NOMO-1 treated with dmso at 0.1 percent for 144 hours (cell line): ENCODE measurements at regions not wholly inside any gene's neighbourhood (a gene's known extent, or its start where the extent isn't known, plus 50 kb on each side); places are given as distances from the start of the nearest gene placed in this dataset.
"Not testable (repeated sequence)": the region's sequence is repeated elsewhere in the genome, so short reads cannot be mapped to it uniquely, and the experiment has no call there.

Experiments used
- DNase-seq: peaks from one replicate; lab custom pipeline; 2025; ENCODE audit not compliant: unreplicated experiment; lab: John Stamatoyannopoulos, UW

DNA sequence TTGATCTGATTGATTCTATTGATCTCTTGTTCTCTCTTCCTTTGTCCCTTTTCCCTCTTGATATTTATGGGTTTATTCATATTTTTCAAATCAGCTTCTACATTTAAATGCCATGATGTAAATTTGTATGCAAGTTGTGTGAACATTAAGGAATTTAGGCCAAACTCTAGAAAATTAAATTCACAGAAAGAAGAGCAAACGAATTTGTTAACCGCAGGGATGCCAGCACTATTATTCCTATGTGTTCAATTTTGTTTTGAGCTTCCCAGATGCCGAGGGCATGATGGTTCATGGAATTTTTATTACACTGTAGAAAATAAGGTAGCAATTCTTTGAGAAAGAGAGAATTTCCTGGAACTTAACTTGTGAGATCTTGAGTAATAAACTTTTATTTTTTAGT, 220.9 kb downstream of the BUB3 start:
- DNase-seq, result no peak

DNA sequence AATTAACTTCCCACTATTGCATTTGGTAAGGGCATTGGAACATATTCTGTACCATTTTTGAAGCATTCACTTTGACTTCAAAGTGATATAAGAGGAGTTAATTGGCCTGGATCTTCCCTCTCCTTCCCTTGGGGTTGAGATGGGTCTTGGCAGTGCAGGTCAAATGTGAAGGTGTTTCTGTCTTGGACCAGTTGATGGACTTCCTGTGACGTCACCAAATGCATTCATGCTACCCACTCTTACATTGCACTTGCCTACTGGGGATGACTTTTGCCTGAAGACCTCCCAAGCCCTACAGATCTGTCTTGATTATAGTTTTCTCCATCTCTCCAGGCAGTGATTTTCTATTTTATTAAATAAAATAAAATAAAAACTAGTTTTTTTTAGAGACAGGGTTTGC, 221.5 kb downstream of the BUB3 start:
- no peak for DNase-seq

DNA sequence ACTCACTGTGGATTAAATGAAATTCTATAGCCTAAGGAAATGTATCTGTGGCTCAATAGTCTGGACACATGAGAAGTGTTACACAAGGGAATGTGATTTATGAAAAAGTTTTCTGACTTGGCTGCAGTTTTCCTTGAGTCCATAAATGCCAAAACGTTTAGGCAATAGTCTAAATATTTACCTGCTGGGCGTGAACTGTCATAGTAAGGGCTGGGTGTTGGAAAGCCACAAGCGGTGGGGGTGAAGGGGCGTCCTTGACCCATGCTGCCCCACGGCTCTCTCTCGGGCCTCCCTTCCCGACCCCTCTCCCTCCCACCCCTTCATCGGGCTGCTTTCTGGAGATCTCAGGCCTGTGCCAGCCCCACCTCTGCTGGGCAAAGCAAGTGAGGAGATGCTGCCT, 223.7 kb downstream of the BUB3 start:
- no peak for DNase-seq

DNA sequence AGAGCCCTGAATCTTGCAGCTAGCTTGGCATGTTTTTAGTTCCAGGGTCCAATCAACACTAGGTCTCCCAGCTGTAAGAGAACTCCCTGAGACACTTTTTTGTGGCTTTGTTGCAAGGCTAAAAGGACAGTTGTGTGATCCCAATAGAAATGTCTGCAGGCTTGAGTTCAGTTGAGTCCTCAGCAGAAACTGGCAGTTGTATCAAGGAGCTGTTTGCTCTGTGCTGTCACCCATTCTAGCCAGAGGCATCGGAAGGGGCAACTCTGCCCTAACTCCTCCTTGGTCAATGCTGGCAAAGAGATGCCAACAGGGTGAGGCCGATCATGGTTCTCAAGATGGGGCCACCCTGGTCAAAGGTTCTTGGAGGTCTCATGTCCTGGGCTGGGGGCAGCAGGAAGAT, 224.1 kb downstream of the BUB3 start:
- no peak for DNase-seq

DNA sequence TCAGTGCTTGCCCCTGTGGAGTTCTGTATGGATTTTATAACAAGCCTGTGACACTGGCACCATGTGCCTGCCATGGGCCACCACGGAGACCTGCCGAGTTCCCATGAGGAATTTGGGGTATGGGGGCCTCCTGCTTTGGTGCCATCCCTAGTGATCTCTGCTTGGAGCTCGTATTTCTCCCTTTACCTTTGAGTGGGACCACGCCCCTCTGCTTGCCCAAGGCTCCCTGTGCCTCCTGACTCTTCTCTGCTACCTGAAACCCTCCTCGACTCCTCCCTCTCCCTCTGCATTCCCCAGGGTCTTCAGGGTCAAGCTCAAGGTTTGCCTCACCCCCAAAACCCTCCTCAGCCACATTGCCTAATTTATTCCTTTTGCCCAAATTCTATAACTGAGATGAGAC, 225.0 kb downstream of the BUB3 start:
- no peak for DNase-seq

DNA sequence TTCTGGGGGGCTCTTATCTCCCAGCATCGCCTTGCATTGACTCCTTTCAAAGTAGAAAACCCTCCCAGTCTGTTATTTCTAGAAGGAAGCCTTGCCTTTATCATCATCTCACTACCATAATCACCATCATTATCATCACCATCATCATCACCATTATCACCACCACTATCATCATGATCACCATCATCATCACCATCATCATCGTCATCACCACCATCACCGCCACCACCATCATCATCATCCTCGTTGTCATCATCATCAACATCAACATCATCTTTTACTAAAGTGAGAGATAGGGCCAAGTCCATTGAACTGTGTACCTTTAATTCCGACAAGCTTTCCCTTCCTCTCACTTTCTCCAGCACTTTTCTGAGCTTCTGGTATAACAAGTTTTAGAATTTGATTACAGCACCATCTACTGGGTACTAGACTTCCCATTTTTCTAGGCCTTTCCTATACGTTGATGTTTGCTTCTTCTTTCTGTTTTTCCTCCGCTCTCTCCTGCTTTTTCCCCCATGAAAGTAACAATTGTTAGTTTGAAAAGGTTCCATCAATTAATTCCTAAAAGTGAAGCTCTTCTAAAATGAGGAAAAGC, 226.4 kb downstream of the BUB3 start:
- DNase-seq, result peak; percentile 19

DNA sequence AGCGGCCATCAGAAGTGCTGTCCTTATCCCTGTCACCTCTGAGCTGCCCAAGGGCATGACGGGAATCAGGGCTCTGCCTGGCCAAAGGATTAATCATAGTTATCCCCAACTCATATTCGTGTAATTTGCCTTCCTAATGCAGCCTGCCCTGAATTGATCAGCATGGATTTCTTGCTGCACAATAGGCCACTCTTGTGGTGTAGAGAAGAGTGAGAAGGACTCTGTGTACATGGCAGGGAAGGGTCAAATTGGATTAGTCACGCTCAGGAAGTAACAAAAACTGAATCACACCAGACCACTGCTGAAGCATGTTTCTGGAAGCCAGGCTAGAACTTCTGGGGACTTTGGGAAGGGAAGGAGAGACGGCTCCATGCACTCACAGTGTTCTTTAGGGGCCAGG, 227.0 kb downstream of the BUB3 start:
- DNase-seq, result no peak

DNA sequence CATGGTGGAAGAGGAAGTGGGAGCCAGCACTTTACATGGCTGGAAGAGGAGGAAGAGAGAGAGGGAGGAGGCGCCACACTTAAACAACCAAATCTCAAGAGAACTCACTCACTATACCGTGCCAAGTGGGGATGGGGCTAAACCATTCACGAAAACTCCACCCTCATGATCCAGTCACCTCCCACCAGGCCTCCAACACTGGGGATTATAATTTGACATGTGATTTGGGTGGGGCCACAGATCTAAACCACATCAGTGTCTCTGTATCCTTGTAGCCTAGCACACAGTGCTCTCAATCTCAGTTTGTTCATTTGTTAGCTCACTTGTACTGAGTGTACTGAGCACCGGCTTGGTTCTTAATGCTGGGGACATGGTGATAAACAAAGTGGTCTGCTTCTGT, 228.3 kb downstream of the BUB3 start:
- no peak for DNase-seq

DNA sequence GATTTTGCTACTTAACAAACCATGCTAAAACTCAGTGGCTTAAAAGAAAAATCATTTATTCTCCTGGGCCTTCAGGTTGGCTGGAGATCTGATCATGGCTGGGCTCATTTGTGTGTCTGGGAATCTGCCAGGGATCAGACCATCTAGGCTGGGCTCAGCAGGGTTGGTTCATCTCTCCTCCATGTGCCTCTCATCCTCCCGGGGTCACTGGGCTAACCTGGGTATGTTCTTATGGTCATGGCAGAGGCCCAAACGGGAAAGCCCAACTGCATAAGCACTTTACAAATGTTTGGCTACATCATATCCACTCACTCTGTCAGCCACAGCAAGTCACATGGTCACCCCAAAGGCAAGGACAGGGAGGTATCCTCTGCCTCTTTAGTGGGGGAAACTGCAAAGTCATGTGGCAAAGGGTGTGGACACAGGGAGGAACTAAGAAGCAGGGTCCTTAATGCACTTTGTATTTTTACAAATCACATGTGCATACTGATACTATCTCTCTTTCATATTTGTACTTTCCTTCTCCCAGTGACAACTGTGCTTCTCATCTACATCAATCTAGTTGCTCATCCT, 231.4 kb downstream of the BUB3 start:
- DNase-seq, result peak; percentile 30

DNA sequence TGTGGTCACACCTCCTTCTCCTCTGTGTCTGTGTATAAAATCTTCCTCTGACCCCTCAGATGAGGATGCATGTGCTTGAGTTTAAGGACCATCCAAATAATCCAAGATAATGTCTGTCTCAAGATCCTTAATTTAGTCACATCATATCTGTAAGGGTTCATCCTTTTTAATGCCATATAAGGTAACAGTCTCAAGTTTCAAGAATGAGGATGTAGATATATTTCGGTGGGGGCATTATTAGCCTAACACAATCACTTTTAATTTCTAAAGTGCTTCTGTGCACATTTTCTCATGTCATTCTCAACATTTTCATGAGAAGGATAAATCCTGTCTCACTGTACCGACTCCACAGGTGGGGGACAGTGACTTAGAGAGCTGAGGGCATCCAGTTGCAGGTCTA, 235.3 kb downstream of the BUB3 start:
- no peak for DNase-seq

DNA sequence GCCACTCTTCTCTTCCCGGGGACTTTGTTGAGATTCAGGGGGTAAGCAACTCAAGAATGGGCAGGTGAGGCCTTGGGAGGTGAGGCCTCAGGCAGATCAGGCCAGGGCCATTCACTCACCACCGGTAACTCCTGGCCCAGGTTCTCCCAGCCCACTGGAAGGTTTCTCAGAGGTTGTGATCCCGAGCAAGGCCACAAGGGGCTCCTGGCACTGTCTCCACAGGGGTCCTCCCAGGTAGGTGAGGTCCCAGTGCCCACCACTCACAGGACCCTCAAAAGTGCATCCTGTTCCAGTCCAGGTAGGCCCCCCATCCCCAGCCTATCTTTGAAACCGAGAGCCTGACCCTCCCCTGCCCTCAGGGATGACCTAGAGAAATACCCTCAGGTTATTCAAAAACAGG, 236.1 kb downstream of the BUB3 start:
- no peak for DNase-seq

DNA sequence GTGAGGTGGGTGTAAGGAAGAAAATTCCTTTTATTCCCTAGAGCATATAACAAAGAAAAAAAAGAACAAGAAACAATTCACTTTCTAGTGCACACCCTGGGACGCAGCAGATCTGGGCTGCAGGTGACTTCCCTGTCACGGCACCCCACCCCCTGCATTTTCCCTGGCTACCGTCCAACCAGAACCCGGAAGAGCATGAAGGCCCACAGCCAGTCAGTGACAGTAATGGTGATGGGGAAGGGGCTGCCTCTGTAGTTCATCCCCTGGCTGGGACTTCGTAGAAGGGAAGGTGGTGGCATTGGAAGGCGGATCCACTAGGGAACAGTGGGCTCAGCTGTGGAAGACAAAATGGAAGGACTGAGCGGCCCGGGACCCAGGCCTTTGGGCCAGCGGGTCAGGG, 236.7 kb downstream of the BUB3 start:
- DNase-seq, result no peak

DNA sequence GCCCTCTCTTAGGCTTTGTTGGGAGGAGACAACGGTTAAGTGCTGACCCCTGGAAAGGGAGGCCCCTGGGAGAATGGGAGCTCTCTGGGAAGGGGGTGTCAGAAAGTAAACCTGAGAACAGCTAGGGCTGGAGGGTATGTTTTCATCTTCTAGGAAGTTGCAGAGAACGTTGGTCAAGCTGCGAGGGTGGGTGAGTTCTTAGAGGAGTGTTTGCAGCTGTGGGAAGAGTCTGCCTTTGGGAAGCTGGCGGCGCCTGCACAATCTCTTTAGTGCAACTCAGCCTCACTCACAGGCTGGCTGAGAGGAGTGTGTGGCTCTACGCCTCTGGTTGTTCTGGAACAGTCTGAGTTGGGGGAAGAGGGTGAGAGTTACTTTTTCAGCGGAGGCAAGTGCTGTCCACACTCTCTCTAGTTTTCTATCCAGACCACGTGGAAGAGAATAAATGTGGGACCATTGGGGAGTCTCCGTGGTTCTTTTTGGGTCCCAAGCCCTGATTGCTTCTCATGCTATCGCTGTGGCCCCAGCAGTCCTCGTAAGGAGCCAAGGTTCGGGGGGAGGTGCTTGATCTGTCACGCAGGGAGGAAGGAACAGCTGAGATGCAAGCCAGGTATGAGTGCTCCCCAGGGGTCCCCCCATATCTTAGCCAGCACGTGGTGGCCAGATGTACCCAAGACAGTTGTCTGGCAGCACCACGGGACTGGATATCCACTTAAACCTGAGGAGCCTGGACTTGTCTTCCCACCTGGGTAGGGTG, 237.2 kb downstream of the BUB3 start:
- no peak for DNase-seq

DNA sequence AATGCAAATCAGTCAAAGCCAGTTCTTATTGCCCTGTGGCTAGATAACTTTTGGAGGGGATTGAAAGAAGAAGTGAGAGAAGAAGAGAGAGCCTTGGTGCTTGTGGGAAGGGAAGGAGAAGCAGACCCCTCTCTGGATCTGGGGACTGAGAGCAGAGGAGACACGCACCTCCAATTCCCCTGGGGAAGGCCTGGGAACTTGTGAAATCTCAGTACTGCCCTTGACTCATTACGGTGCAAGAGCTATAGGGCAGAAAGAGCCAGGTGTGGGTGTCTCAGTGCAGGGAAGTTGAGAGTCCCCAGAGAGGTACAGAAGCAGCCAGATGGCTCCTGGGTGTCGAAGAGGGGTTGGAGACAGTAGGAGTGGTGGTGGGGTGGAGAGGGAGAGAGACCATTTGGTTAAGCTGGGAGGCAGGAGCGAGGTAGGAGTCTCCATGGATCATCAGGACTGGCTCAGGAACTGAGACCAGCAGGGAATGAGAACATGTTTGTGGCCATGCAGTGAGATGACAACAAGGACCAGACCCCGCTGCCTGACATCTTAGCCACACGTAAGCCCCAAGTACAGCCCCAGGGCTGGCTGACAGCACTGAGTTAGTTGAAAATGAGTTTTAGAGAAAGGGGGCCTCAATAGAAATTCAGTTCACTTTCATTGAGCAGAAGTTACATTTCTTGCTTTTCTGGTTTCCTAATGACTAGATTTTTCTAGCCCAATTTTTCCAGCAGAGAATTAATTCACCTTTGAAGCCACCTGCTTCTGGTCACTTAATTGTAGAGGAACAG, 238.2 kb downstream of the BUB3 start:
- DNase-seq, result no peak

DNA sequence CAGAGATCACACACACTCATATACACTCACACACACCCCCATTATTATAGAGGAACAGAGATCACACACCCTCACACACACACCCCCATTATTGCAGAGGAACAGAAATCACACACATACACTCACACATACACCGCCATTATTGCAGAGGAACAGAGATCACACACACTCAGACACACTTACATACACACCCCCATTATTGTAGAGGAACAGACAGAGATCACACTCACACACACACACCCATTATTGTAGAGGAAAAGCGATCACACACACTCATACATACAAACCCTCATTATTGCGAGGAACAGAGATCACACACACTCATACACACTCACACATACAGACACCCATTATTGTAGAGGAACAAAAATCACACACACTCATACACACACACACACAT, 239.0 kb downstream of the BUB3 start:
- no peak for DNase-seq

DNA sequence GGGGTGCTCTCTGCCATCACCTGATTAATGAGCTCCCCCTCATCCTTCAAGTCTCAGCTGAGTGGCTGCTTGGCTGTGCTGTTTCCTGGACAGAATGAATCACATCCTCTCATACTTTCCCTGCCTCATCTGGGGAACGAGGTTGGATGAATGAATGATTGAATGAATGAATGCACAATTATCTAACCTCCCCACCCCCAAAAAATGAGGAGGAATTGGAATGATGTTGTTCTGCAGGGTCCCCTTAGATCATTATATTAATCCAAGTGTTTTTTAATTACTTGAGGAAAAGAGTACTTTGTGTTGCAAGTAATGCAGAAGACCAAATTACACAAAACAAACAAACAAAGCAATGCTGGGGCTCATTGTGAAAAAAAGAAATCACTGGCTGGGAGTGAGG, 240.2 kb downstream of the BUB3 start:
- no peak for DNase-seq

DNA sequence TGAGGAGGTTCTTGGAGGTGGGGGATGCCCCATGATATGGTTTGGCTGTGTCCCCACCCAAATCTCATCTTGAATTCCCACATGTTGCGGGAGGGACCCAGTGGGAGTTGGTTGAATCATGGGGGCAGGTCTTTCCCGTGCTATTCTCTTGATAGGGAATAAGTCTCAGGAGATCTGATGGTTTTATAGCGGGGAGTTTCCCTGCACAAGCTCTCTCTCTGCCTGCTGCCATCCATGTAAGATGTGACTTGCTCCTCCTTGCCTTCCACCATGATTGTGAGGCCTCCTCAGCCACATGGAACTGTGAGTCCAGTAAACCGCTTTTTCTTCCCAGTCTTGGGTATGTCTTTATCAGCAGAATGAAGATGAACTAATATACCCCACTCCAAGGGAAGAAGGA, 241.0 kb downstream of the BUB3 start:
- not testable (repeated sequence) for DNase-seq

DNA sequence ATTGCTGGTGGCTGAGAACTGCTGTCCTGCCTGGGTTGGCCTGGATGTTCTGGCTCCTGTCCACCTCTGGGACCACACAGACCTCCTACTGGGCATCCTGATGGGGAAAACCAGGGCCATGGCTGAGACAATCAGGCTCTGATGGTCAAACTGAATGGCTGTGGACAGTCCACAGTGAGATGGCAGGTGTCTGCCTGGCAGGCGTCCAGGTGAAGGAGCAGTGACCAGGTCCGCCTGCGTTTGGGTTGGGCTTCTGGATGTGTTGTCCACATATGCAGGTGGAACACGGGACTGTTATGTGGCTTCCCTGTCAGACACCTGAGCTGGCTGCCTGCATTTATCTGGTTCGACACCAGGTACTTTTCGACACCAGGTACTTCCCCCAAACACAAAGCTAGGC, 241.7 kb downstream of the BUB3 start:
- DNase-seq, result no peak

DNA sequence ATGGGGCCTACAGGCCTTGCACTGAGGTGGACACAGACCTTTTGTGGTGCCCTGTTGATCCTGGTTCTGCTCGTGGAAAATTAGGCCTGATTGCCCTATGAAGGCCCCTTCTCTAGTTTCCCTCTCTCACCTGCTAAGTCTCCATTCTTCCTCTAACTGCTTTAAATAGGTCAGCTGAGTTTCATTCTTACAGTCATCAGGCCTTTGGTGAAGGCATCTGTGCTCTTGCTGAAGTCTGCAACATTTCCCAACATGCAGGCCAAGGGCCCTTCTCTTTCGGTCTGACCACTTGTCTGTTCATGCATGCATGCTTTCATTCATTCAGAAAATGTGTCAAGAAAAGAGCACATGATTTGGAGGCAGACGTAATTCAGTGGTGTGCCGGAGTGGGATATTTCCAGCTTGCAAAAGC, 244.0 kb downstream of the BUB3 start:
- peak; percentile 41 for DNase-seq

DNA sequence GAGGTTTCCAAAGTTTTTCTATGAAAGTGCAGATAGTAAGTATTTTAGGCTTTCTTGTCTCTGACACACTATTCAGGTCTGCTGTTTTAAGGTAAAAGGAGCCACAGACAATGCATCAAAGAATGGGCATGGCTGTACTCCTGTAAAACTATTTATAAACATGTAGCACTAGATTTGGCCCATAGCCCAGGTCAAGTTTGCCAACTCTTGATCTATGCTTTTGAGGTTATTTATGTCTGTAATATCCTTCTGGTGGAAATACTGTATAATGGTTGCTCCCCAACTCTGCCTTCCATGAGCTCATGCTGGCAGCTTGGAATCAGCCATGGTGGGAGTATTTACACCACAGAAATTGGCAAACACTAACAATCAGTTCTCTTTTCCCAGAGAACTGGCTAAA, 244.6 kb downstream of the BUB3 start:
- DNase-seq, result no peak

DNA sequence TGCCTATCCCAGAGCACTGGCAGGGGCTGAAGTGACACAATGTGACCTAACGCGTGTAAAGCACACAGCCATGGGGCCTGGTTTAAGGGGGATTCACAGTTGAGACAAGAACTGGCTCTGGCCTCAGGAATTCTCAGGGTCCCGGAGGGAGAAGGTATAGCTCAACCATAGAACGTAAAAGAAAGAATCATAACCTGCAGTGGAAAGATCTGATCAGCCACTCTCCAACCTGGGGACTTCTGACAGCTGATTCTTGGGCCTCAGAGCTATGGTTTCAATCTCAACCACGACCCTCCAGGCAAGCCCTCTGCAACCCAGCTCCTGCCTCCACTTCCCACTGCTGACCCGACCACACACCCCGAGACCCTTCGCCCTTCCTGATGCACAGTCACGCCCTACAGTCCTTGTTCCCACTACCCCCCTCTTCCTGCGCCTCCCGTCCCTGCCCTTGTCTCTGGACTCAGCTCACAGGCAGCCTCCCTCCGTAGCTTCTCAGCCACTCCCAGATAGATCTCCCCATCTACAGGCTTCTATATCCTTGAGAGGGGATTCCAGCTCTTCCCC, 245.2 kb downstream of the BUB3 start:
- no peak for DNase-seq

DNA sequence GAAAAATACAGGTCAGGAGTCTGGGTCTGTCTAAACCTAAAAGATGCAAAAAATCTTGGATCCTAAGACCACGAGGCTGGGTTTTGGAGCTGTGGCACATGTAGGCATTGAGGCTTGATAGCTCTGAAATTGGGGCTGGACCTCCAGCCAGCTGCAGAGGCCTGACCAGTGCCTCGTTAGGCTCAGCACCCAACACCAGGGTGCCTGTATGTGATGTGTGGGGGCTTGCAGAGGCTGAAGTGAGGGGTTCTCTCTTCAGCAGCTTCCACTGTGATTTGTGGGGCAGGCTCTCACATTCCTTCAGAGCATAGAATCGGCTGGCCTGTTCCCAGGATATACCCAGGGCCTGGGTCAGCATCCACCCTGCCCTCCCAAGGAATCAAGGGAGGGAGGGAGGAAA, 247.8 kb downstream of the BUB3 start:
- DNase-seq, result no peak
